HG02763 (cell line): ENCODE measurements at regions not wholly inside any gene's neighbourhood (a gene's known extent, or its start where the extent isn't known, plus 50 kb on each side); places are given as distances from the start of the nearest gene placed in this dataset.

Experiments used
- ATAC-seq: cut with Tn5 transposase; IDR thresholded peaks from one replicate; pipeline ENCODE4 v1.9.1; 2021; ENCODE audit warnings: mild to moderate bottlenecking, moderate library complexity; ENCODE audit not compliant: unreplicated experiment

DNA sequence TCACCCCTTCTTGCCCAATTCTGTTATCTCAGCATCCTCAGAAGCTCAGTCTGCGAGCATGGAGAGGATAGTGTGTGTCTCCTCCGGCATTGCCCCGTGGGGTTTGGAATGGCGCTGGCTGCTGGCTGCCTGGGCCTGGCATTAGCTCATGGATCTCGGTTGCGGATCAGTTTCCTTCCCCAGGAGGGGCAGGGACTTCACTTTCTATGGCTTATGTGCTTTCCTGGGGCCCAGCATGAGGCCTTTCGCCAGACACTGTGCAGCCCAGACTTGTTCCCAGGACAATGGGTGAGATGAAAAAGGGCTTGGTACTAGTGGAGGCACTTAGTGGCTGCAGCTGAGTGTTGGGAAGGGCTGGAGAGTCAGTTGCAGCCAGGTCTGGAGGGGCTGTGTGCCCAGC is 143.3 kb downstream of the GLI2 start:
- ATAC-seq, result no peak

DNA sequence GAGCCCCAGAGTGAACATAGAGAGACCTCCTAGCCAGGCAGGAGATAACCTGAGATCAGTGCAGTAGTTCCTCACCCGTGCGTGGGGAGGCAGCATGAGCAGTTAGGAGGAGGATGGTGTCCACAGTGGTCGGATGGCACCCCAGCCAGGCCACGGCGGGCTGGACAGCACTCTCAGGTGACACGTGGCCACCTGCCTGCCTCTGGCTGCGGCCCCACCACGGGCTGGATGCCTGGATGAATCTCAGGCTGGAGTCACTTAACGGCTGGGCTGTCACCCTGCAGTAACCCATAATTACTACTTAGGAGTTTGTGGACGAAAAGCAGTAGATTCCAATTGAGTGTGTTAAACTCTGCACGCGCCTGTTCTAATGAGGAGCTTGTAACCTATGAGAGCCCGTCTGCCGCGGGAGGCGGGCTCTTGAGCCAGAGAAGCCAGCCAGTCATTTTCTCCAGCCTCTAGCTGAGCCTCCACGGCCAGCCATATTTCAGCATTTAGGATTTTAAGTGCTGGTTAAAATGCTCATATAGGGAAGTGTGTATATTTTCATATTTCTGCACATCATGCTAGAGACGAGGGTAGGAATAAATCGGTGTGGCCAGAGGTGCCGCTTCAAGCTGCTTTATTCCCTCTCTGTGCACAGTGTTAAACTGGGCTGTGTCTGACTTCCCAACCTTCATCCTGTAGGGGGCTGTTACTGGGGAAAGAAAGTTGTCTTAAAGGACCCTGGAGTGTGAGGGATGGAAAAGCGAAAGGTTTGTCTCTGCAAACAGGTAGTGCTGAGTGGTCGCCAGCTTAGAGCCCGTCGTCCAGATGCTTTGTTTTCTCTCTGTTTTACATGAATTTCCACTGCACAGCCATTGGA is 144.0 kb downstream of the GLI2 start:
- ATAC-seq, result no peak

DNA sequence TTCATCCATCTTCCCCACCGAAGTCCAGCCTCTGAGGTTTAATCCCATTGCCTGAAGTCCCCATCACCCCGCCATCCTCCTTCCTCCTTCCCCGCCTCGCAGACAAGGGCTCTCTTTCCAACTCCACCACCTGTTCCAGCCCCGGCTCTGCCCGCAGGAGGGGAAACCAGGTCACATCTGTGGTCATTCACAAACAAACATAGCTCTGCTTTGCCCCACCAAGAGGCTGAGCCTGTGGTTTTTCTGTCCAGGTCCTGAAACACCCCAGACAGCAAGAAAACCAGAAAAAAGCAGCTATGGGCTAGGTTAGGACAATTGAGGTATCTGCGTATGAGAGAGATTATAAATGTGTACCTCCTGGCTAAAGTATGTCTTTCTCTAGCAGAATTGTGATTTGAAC is 144.7 kb downstream of the GLI2 start:
- no peak for ATAC-seq

DNA sequence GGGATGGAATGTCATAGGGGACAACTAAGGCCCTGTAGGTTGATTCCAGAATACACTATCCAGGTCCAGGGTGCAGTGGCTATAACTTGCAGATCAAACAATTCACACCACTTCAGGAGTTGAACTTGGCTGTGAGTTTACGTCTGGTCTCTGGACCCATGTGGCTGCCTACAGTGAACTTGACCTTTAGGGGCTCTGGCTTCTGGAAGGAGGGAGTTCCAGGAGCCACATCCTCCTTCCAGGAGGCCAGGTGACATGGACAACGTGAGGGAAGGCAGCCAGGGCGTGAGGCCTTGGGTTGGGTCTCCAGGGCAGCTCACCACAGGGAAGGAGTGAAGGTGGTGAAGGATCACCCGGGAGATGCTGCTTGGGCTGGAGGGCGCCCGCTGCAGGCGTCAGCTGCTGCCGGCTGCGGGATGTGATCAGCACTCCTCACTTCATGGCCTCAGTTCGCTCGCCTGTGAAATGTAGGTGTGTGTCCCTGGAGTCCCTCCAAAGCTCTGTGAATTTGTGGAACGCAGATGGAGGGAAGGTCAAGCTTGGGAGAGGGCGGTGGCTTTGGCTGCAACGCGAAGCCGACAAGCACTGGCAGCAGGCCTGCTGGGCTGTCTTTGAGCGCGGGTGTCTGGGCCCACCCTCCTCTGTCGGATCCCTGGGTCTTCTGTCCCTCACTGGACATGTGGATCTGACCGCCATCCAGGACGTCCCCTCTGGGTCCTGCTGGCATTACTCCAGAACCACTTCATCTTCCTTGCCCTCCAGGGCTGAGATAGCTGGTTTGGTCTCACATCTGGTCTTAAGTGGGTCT is 146.5 kb downstream of the GLI2 start:
- ATAC-seq, result no peak

DNA sequence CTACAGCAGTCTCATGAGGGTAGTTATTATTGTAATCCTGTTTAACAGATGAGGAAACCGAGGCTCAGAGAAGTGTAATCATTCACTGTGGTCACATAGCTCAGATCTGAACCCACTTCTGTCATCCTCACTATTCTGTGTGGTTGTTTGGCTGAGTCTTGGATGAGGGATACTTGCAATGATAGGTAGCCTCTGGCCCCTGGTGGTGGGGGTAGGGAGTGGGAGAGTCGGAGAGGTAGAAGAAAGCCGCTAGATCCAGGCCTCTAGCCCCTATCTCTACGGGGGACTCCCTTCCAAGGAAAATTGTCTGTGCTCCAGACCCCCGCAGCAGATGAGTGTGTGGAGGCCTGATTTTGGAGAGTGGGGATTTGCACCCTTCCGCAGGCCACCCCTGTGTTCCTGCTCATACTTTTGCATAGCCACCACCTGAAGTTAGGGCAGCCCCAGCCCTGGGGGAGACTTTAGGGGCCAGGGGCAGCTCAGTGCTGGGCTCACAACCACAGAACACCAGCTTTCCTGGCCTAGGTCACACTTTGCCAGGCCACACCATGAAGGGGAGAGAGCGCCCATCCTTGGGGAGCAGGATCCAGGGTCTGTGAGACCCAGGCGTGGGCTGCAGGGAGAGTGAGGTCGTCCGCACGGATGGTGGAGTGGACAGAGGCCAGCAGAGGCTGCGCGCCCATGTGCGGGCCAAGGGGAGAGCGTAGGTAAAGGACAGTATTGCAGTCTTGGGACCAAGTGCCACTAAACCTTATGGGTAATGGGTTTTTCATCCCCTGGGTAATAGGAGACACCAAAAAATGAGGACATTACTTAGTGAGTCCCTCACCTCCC is 148.2 kb downstream of the GLI2 start:
- no peak for ATAC-seq

DNA sequence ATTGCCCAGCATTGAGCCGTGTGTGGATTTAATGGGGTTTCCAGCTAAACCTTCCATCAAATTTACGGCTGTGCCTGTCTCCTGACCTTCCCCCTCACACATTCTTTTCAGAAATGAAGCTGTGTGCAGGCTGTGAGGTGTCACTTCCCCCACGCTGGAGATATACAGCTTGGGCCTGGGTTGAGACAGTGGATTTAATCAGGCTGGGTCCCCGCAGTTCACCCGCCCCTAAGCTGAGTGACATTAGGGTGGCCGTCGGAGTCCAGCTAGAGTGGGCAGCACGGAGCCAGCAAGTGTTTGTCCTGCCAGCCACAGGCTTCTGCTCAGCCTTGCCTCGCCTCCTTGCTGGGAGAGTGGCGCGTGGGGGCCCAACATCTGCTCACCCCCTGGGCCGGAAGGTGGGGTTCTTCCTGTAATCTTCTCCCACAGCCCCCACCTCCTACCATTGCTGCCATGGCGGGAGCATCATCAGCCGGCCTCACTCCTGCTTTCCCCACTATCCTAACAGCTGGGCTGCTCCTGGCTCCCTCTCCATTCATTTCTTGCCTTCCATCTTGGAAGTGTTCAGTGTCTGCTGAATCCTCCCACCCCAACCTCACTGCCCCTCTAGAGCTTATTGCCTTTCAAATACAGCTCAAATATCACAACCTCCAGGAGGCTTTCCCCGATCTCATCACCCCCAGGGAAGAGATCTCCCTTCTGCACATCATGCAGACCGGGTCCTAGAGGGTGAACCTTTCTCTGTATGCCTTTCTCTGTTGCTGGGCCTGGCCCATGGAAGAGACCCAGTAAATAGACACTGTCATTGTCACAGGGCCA is 149.0 kb downstream of the GLI2 start:
- ATAC-seq, result no peak

DNA sequence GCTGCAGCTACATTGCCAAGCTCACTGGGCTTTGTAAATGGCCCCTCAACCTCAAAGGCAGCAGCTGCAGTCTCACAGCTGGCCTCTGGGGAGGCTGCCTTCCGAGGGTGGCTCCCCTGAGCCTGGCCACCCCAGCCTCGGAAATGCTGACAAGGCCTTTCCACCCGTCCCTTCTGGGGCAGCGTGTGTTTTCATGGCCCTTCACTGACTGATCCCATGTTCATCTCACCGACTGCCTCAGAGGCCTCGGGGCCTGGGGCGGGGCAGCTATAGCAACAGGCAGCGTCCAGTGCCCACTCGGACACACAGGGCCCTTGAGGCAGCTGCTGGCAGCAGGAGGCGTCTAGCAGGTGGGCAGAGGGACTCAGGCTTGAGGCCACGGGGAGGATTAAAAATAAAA is 149.7 kb downstream of the GLI2 start:
- no peak for ATAC-seq

DNA sequence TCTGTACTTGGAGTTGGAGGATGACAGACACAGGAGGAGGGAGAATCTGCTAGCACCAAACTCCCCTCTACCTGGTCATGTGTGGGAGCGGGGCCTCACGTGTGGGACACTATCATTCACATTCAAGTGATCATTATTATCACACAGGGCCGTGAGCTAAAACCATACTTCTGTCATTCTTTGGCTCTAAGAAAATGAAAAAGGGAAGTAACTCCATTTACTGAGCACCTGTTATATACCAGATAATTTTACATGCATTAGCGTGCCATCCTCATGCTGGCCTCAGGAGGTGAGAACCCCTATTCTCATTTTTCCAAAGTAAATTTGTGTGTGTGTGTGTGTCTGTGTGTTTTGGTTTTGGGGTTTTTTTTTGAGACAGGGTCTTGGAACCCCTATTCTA is 150.1 kb downstream of the GLI2 start:
- no peak for ATAC-seq

DNA sequence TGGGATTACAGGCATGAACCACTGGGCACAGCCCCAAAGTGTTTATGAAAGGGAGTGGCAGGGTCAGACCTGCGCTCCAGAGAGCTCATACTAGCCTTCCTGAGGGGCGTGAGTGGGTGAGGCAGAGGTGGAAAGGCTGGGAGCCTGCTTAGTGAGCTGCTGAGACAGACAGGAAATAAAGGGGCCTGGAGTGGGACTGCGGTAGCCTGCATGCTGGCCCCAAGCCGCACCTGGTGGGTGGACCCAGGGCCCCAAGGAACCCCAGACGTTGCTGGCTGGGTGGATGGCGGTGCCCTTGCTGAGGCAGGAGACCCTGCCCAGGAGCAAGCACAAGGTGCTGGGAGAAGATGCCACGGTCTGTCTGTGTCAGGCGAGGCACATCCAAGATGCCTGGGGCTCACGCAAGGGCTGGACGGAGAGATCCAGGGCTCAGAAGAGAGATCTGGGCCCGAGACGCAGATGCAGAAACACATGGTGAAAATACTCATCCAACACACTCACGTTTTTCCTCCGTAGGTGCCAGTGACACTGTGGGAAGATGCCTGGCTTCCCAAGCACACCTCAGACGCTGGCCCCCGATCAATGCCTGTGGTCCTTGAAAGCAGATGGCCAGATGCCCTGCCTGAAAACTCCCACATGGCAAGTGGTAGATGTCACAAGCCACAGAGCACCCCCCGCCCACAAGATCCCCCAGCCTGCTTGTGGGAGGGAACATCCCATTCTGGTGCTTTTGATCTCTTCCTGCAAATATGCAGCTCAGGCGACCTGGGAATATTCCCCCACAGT is 151.1 kb downstream of the GLI2 start:
- ATAC-seq, result no peak

DNA sequence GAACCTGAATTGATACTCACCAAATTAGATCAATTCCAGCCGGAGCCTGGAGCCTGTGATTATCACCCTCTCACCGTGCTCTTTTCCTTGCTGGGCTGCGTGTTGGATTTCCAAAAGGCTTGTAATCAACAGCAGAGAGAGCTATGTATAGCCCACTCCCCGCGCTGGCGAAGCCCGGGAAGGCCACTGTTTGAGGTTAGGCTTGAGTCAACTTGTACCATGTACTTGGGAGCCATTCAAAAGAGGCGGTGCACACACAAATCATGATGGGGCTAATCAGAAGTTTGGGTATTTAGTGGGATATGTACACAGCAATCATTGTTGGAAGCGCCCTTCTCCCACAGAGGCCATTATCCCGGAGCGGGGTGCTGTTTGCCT is 151.6 kb downstream of the GLI2 start:
- no peak for ATAC-seq

DNA sequence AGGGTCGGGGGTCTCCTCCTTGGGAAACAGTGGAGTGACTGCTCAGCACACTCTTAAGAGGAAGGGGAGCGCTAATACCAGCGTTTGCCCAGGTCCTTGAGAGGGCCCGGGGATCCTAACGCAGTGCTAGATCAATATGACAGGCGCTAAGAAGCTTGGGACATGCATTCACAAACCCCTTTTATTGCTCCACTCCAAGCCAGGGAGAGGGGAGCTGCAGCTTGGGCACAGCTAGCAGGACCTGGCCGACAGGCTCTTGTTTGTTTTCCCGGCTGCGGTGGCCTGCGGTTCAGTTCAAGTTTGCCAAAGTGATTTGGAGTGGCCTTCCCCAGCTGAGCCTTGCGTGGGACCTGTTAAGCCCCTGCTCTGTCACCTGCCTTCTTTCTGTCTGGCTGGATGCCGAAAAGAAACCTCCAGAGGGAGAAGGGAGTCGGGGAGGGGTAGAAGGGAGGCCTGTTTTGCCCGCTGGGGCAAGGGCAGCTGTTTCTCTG is 152.1 kb downstream of the GLI2 start:
- ATAC-seq, result no peak

DNA sequence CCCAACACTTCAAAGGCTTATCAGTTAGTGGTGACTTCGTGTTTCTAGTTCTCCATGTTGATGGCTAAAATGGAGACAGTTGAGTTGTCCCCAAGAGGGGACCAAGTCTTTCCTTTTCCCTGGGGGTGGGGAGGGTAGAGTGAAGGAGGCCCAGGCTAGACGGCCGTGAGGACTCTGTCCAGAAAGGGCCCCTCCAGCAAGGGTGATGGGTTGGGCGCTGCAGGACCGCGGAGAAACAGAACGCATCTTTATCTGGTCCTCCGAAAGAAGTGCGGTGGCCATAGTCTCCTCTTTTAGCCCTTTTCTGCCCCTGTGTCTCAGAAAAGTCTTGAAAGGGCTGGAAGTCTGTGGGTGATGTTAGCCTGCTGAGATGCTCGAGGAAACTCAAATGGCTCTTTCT is 153.2 kb downstream of the GLI2 start:
- no peak for ATAC-seq

DNA sequence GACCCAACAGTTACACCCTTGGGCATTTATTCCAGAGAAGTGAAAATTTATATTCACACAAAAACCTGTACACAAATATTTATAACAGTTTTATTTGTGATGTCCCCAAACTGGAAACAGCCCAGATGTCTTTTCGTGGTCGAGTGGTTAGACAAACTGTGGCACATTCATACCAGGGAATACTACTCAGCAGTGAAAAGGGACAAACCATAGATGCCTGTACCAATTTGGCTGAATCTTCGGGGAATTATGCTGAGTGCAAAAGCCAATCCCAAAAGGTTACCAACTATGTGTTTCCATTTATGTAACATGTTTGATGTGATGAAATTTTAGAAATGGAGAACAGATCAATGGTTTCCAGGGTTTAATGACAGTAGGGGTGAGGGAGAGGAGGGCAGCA is 154.3 kb downstream of the GLI2 start:
- ATAC-seq, result no peak

DNA sequence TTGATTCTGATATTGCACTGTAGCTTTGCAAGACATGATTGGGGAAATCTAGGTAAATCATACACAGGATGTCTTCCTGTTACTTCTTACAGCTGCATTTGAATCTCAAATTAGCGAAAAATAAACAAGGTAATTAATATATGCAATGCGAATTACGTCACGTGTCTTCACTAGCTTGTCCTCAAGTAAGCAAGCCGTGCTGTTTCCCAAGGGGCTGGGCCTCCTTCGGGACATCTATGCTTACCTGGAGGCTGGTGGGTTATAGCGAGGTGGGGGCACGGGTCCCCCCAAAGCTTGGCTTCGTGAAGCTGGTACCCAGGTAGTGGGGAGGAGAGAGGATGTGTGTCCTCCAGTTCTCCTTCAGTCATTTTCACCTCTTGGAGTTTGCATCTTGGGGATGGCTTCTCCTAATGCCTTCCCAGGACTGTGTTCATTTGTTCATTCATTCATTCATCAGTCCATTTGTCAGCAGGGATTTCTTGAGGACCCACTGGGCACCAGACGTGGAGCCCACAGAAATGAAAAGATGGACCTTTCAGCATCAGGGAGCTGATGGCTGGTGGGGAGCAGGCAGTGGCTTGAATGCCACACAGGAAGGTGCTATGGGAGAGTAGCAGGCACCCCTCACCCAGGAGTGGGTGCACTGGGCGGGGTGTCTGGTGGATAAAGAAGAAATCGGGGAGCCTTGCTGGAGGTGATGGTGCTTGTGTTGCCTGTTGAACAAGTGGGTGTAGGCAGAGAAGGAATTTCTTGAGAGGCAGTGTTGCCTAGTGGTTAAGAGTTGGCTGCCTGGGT is 155.1 kb downstream of the GLI2 start:
- no peak for ATAC-seq

DNA sequence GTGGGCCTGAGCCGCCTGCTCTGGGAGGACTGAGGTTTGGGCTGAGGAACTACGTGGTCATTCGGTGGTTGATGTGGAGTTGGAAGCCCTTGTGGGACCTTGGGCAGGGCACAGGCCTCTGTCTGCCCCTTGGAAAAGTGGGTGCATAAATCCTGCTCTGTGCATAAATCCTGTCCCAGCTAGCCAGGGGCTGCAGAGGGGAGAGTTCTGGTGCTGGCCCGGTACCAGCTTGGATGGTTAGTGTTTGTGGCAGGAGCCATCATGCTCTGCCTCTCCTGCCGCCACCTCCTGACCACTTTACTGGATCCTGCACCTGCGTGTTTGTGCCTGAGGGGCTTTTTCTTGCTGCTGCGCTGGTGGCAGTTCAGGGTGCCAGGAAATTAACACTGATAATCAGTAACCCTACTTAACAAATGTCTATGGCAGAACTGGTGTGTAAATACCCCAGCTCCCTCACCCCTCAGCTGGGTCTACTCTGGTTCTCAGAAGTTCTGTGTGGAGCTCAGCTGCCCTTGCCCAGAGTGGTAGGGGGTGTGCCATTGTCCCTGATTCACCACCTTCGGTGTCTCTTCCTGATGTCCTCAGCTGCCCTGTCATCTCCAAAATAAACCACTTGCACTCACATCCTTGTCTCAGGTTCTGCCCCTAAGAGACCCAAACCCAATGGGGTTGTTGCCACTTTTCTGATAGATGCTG is 156.8 kb downstream of the GLI2 start:
- ATAC-seq, result no peak

DNA sequence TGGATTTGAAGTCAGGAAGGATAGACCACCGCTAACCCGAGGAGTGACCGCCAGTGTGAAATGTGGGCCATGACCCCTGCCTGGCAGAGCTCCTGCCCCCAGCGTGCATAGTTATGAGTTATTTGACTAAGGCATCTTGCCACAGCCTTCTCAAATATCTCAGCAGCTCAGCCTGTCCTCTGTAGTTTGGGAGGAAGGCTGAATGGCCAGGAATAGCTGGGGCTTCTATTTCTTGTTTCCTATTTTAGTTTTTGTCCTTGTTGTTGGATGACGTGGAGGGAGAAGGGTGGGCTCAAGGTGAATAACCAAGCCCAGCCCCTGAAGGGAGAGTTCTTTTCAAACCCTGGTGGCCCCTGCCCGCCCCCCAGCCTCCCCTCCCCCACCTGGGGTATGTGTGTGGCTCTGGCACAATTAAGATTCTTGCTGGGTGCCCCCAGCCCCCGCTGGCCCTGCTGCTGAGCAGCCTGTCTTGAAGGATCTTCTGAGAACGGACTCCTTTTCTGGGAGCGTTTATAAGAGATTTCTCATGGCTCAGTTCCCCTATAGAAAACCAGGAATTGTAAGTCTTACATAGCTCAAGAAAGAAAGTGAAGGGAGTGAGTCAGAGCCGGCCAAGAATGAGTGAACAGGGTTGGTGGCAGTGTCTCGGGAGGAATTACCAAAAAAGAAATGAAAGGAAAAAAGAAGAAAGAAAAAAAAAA is 157.4 kb downstream of the GLI2 start:
- ATAC-seq, result no peak

DNA sequence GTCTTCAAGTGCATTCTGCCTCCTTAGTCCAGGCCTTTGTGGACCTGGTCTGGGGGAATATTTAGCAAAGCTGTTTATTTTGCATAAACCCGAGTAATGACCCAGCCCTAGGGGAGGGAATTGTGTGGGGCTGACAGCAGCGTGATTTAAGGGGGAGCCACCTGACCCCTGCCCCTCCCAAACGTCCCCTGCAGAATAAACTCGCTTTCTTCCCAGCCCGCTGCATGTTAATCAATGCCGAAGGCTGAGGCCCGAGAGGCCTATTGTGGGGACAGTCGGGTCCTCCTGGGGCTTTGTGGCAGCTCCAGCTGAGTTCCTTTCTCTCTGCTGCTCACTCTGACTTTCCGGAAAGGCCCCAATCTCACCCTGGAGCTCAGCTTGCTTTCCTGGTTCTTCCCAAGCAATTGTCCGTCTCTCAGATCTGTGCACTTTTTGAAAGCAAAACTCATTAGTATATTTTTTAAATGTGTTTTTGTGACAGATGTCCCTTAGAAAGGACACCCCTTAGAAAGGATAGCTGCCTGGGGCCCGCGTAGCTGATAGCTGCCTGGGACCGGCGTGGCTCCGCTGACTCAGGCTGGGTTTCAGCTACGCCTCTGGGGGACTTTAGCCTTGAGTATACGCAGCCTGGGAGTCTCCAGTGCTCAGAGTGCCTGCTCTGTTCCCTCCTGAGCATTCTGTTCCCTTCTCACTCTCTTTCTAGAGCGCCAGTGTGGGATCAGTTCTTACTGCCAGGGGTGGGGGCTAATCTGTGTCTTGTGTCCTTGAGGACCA is 158.3 kb downstream of the GLI2 start:
- no peak for ATAC-seq
